ENCODE measurements at regions not wholly inside any gene's neighbourhood (a gene's known extent, or its start where the extent isn't known, plus 50 kb on each side); places are given as distances from the start of the nearest gene placed in this dataset.

DNA sequence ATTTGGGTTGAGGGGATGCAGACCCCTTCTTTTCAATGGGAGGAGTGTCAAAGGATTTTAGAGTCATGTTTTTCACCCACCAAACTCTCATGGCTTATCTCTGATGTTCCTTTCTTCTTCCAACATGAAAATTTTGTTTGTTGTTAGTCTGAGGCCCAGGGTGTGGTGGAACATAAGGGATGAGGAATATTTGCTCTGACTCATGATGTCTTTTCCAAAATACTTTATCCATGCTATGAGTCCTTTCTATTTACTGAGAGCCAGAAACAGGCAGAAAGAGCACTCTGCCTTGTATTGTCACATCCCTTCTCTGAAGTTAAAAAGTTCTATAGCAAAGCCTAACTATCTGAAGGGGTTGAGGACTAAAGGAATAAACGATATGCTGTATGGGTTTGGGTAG, 61.6 kb upstream of the GYPA start:
- DNase-seq (no peak), FAIRE-seq (no peak)

DNA sequence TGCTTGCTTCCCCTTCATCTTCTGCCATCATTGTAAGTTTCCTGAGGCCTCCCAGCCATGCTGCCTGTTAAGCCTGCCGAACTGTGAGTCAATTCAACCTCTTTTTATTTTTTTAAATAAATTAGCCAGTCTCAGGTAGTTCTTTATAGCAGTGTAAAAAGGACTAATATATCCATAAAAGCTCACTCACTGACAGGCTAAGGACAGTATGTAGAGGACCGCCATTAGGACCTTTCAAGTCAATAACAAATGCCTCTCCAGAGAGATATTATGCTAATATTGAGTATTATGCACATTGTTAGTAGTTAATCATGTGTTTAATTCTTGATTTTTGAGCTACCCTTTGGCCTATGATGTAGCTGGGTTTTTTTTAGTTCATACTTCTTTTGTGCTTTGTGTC, 62.6 kb upstream of the GYPA start:
- no peak for FAIRE-seq
- WGBS, 3 donors, result 78 to 80% (median 79%) methylated on average over 2 of the region's 2 CpGs
- H3K9me3 ChIP-seq (ENCODE audit: control insufficient read depth in 2 of 2, insufficient read depth in 1 of 2, low read depth in 1 of 2, low read length in 1 of 2), result no peaks in the 10 kb centered on the region

More for the DNA sequence above, 61.6 kb upstream of the GYPA start:
- H3K4me1 ChIP-seq (ENCODE audit: control insufficient read depth in 3 of 3, insufficient read depth in 2 of 3, low read depth in 1 of 3, low read length in 2 of 3), result no peaks in the 10 kb centered on the region
- no peaks in the 10 kb centered on the region for H3K9me3 ChIP-seq (ENCODE audit: control insufficient read depth in 2 of 2, insufficient read depth in 1 of 2, low read depth in 1 of 2, low read length in 1 of 2)
- WGBS, 3 donors, result 0 to 83% (median 50%) methylated on average over 1 of the region's 1 CpG
- H3K27ac ChIP-seq (ENCODE audit: low read depth in 1 of 3, low read length in 2 of 3), result no peak overlapping the region
- H3K27me3 ChIP-seq (ENCODE audit: control insufficient read depth in 3 of 3, insufficient read depth in 3 of 3, low read length in 3 of 3), result no peaks in the 10 kb centered on the region
- no peak overlapping the region for H3K4me3 ChIP-seq (ENCODE audit: low read depth in 1 of 3, low read length in 3 of 3)
- H3K36me3 ChIP-seq (ENCODE audit: control insufficient read depth in 3 of 3, insufficient read depth in 2 of 3, low read depth in 1 of 3, low read length in 3 of 3), result no peaks in the 10 kb centered on the region

DNA sequence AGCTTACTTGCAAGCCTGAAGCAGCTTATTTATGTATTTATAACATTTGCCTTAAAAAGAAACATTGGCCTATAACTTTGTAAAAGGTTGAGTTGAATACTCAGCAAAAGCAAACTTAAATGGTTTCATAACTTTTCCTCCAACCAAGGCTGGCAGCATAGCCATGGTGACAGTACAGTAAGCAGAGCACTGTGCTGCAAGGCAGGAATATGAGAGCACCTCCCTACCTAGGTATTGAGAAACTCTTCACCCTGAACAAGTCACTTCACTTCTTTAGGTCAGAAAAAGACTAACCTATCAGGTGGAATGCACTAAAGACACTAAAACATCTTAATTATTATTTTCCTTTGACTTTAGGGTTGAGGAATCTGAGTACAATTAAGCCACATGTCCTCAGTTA, 63.9 kb upstream of the GYPA start:
- Histone ChIP-seq H3K36me3 (ENCODE audit: control insufficient read depth in 3 of 3, insufficient read depth in 2 of 3, low read depth in 1 of 3, low read length in 3 of 3) (no peaks in the 10 kb centered on the region), H3K27ac (ENCODE audit: low read depth in 1 of 3, low read length in 2 of 3) (no peak overlapping the region), H3K27me3 (ENCODE audit: control insufficient read depth in 3 of 3, insufficient read depth in 3 of 3, low read length in 3 of 3) (no peaks in the 10 kb centered on the region), H3K4me3 (ENCODE audit: low read depth in 1 of 3, low read length in 3 of 3) (no peak overlapping the region), H3K4me1 (ENCODE audit: control insufficient read depth in 3 of 3, insufficient read depth in 2 of 3, low read depth in 1 of 3, low read length in 2 of 3) (no peaks in the 10 kb centered on the region), H3K9me3 (ENCODE audit: control insufficient read depth in 2 of 2, insufficient read depth in 1 of 2, low read depth in 1 of 2, low read length in 1 of 2) (no peaks in the 10 kb centered on the region)
- FAIRE-seq, result no peak
- peak in 1 of 2 donors; percentile 4 for DNase-seq

More for the DNA sequence above, 62.6 kb upstream of the GYPA start:
- DNase-seq, result no peak
- no peak overlapping the region for H3K4me3 ChIP-seq (ENCODE audit: low read depth in 1 of 3, low read length in 3 of 3)
- no peaks in the 10 kb centered on the region for H3K4me1 ChIP-seq (ENCODE audit: control insufficient read depth in 3 of 3, insufficient read depth in 2 of 3, low read depth in 1 of 3, low read length in 2 of 3)
- no peak overlapping the region for H3K27ac ChIP-seq (ENCODE audit: low read depth in 1 of 3, low read length in 2 of 3)
- H3K27me3 ChIP-seq (ENCODE audit: control insufficient read depth in 3 of 3, insufficient read depth in 3 of 3, low read length in 3 of 3), result no peaks in the 10 kb centered on the region
- no peaks in the 10 kb centered on the region for H3K36me3 ChIP-seq (ENCODE audit: control insufficient read depth in 3 of 3, insufficient read depth in 2 of 3, low read depth in 1 of 3, low read length in 3 of 3)

DNA sequence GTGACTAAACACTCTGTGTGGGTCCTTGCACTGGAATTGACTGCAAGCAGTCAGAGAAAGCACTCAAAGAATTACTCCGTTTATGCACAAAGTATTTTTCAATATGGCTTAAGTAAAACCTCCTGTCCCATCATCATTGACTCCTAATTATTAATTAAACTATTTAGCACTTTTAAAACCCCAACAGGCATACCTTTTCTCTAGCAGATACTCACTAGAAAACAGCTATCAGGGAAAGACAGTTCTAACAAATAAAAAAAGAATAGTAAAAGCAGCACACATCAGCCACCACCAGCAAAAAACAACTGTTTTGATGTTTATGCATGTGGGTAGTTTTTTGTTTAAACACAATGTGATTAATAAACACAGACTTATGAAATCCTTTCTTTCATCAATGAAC, 66.2 kb upstream of the GYPA start:
- 53 to 76% (median 72%) methylated on average over 1 of the region's 1 CpG for whole genome bisulfite sequencing, 3 donors
- FAIRE-seq (no peak), DNase-seq (no peak)
- no peaks in the 10 kb centered on the region for H3K9me3 ChIP-seq (ENCODE audit: control insufficient read depth in 2 of 2, insufficient read depth in 1 of 2, low read depth in 1 of 2, low read length in 1 of 2)
- H3K36me3 ChIP-seq (ENCODE audit: control insufficient read depth in 3 of 3, insufficient read depth in 2 of 3, low read depth in 1 of 3, low read length in 3 of 3), result no peaks in the 10 kb centered on the region
- H3K4me1 ChIP-seq (ENCODE audit: control insufficient read depth in 3 of 3, insufficient read depth in 2 of 3, low read depth in 1 of 3, low read length in 2 of 3), result no peaks in the 10 kb centered on the region
- no peak overlapping the region for H3K27ac ChIP-seq (ENCODE audit: low read depth in 1 of 3, low read length in 2 of 3)
- no peaks in the 10 kb centered on the region for H3K27me3 ChIP-seq (ENCODE audit: control insufficient read depth in 3 of 3, insufficient read depth in 3 of 3, low read length in 3 of 3)
- H3K4me3 ChIP-seq (ENCODE audit: low read depth in 1 of 3, low read length in 3 of 3), result no peak overlapping the region

DNA sequence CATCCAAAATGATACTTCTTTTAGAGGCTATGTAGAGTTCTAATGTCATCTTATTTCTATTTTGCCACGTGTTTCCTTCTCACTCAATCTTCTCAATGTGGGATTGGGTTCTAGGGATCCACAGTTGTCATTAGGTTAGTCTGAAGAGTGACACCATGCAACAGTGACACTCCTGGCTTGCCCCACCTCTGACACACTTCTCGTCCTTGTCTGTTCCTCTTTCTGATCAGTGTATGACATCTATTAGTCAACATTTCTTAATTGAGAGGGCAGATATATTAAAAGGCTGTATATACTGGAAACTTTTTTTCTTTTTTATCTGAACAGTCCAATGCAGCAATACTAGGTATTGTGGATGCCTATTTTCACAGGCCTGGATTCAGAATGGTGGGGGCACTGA, 67.6 kb upstream of the GYPA start:
- Histone ChIP-seq H3K4me1 (ENCODE audit: control insufficient read depth in 3 of 3, insufficient read depth in 2 of 3, low read depth in 1 of 3, low read length in 2 of 3) (no peaks in the 10 kb centered on the region), H3K36me3 (ENCODE audit: control insufficient read depth in 3 of 3, insufficient read depth in 2 of 3, low read depth in 1 of 3, low read length in 3 of 3) (no peaks in the 10 kb centered on the region), H3K27ac (ENCODE audit: low read depth in 1 of 3, low read length in 2 of 3) (no peak overlapping the region), H3K27me3 (ENCODE audit: control insufficient read depth in 3 of 3, insufficient read depth in 3 of 3, low read length in 3 of 3) (no peaks in the 10 kb centered on the region), H3K4me3 (ENCODE audit: low read depth in 1 of 3, low read length in 3 of 3) (no peak overlapping the region), H3K9me3 (ENCODE audit: control insufficient read depth in 2 of 2, insufficient read depth in 1 of 2, low read depth in 1 of 2, low read length in 1 of 2) (no peaks in the 10 kb centered on the region)
- DNase-seq, result no peak
- WGBS, 3 donors, result 53 to 66% (median 56%) methylated on average over 2 of the region's 2 CpGs
- FAIRE-seq, result no peak

DNA sequence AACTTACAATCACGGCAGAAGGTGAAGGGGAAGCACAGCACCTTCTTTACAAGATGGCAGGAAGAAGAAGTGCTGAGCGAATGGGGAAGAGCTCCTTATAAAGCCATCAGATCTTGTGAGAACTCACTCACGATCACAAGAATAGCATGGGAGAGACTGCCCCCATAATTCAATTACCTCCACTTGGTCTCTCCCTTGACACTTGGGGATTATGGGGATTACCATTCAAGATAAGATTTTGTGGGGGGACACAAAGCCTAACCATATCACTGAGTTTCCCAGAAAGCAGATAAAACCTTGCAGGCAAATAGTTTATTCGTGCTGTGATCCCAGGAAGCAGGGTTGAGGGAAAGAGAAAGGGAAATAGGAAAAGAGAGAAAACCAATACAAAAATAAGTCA, 69.0 kb upstream of the GYPA start:
- FAIRE-seq (no peak), DNase-seq (no peak)
- 42 to 74% (median 45%) methylated on average over 4 of the region's 4 CpGs for WGBS, 3 donors
- H3K36me3 ChIP-seq (ENCODE audit: control insufficient read depth in 3 of 3, insufficient read depth in 2 of 3, low read depth in 1 of 3, low read length in 3 of 3), result no peaks in the 10 kb centered on the region
- no peak overlapping the region for H3K27ac ChIP-seq (ENCODE audit: low read depth in 1 of 3, low read length in 2 of 3)
- no peaks in the 10 kb centered on the region for H3K27me3 ChIP-seq (ENCODE audit: control insufficient read depth in 3 of 3, insufficient read depth in 3 of 3, low read length in 3 of 3)
- no peaks in the 10 kb centered on the region for H3K4me1 ChIP-seq (ENCODE audit: control insufficient read depth in 3 of 3, insufficient read depth in 2 of 3, low read depth in 1 of 3, low read length in 2 of 3)
- no peak overlapping the region for H3K4me3 ChIP-seq (ENCODE audit: low read depth in 1 of 3, low read length in 3 of 3)
- H3K9me3 ChIP-seq (ENCODE audit: control insufficient read depth in 2 of 2, insufficient read depth in 1 of 2, low read depth in 1 of 2, low read length in 1 of 2), result no peaks in the 10 kb centered on the region

DNA sequence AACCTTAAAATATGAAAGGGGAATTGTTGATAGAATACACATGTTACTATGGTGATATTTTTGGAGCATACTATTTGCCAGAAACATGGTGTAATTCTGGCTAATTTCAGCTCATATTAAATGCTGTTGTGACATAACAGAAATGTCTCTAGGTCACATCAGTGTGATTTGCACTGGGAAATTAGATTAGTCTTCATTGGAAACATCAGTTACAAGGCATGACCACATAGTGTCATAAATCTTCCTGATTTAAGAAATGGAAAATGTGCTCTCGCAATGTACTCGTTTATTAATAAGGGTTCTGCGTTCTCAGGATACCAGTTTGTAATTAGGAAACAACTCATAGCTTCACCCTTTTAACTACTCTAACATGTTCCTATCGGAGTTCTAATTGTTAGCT, 72.9 kb upstream of the GYPA start:
- Histone ChIP-seq H3K9me3 (ENCODE audit: control insufficient read depth in 2 of 2, insufficient read depth in 1 of 2, low read depth in 1 of 2, low read length in 1 of 2) (peaks cover 0 to 7% of the 10 kb centered on the region in 2 donors), H3K27ac (ENCODE audit: low read depth in 1 of 3, low read length in 2 of 3) (no peak overlapping the region), H3K4me3 (ENCODE audit: low read depth in 1 of 3, low read length in 3 of 3) (no peak overlapping the region), H3K27me3 (ENCODE audit: control insufficient read depth in 3 of 3, insufficient read depth in 3 of 3, low read length in 3 of 3) (no peaks in the 10 kb centered on the region), H3K4me1 (ENCODE audit: control insufficient read depth in 3 of 3, insufficient read depth in 2 of 3, low read depth in 1 of 3, low read length in 2 of 3) (no peaks in the 10 kb centered on the region), H3K36me3 (ENCODE audit: control insufficient read depth in 3 of 3, insufficient read depth in 2 of 3, low read depth in 1 of 3, low read length in 3 of 3) (no peaks in the 10 kb centered on the region)
- DNase-seq, result no peak
- no peak for FAIRE-seq
- WGBS, 3 donors, result 89 to 91% (median 90%) methylated on average over 4 of the region's 4 CpGs

DNA sequence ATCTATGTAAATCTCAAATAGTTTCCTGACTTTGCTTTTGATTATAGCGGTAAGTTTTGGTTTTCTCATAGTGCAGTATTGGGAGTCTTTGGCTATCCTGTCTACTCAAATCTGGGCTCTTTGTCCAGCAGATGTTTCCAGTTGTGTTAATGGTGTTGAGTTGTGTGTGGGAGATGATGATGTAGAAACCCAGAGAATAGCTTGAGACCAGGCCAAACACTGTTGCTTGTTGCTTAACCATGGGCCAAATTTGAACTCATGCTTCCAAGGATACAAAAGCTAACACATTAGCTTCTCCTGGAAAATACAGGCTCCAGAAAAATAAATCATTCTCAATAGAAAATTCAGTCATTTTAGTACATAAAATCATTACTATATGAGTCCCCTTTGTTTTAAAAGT, 82.6 kb upstream of the GYPA start:
- Histone ChIP-seq H3K27ac (ENCODE audit: low read depth in 1 of 3, low read length in 2 of 3) (no peak overlapping the region), H3K27me3 (ENCODE audit: control insufficient read depth in 3 of 3, insufficient read depth in 3 of 3, low read length in 3 of 3) (no peaks in the 10 kb centered on the region), H3K4me1 (ENCODE audit: control insufficient read depth in 3 of 3, insufficient read depth in 2 of 3, low read depth in 1 of 3, low read length in 2 of 3) (no peaks in the 10 kb centered on the region), H3K9me3 (ENCODE audit: control insufficient read depth in 2 of 2, insufficient read depth in 1 of 2, low read depth in 1 of 2, low read length in 1 of 2) (no peaks in the 10 kb centered on the region), H3K36me3 (ENCODE audit: control insufficient read depth in 3 of 3, insufficient read depth in 2 of 3, low read depth in 1 of 3, low read length in 3 of 3) (no peaks in the 10 kb centered on the region), H3K4me3 (ENCODE audit: low read depth in 1 of 3, low read length in 3 of 3) (no peak overlapping the region)
- WGBS, 3 donors, result 86 to 93% (median 88%) methylated on average over 1 of the region's 1 CpG
- no peak for FAIRE-seq
- DNase-seq, result no peak

DNA sequence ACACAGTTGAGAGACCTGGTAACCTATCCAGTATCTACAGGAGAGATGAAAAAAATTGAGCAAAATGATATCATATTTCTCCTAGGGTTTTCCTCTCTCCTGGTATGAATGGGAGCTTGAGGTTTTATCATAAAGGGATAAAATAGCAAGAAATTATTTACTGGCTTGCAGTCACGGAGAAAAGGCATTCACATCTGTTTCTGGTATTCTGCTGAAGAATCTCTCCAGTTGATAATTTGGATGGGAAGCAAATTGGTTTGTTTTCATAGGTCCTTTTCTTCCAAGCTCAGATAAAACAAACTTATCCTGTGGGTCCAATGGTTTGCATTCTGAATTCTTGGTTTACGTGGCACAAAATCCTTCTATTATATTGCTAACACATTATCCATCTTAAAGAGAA, 83.1 kb upstream of the GYPA start:
- FAIRE-seq (no peak), DNase-seq (no peak)
- no peak overlapping the region for H3K27ac ChIP-seq (ENCODE audit: low read depth in 1 of 3, low read length in 2 of 3)
- no peaks in the 10 kb centered on the region for H3K9me3 ChIP-seq (ENCODE audit: control insufficient read depth in 2 of 2, insufficient read depth in 1 of 2, low read depth in 1 of 2, low read length in 1 of 2)
- H3K36me3 ChIP-seq (ENCODE audit: control insufficient read depth in 3 of 3, insufficient read depth in 2 of 3, low read depth in 1 of 3, low read length in 3 of 3), result no peaks in the 10 kb centered on the region
- H3K4me1 ChIP-seq (ENCODE audit: control insufficient read depth in 3 of 3, insufficient read depth in 2 of 3, low read depth in 1 of 3, low read length in 2 of 3), result no peaks in the 10 kb centered on the region
- WGBS, 3 donors, result 64 to 80% (median 75%) methylated on average over 2 of the region's 2 CpGs
- H3K27me3 ChIP-seq (ENCODE audit: control insufficient read depth in 3 of 3, insufficient read depth in 3 of 3, low read length in 3 of 3), result no peaks in the 10 kb centered on the region
- no peak overlapping the region for H3K4me3 ChIP-seq (ENCODE audit: low read depth in 1 of 3, low read length in 3 of 3)
